Sigmoid colon (tissue), 6 donors: ENCODE measurements at regions not wholly inside any gene's neighbourhood (a gene's known extent, or its start where the extent isn't known, plus 50 kb on each side); places are given as distances from the start of the nearest gene placed in this dataset.

Experiments used
- DNase-seq: peaks from one replicate; pipeline ENCODE4 v3.0.0-alpha.2; 2019
- H3K27ac ChIP-seq, 4 donors: fragments of 200-600 bp; sonication (generic); one replicate each; pipeline ENCODE4 v1.5.1; 2016 to 2019; ENCODE audit warnings: mild to moderate bottlenecking in 1 of 4
- H3K27me3 ChIP-seq, 3 donors: fragments of 200-600 bp; sonication (generic); one replicate each; pipeline ENCODE4 v1.5.1; 2019; ENCODE audit warnings: mild to moderate bottlenecking in 1 of 3
- H3K36me3 ChIP-seq, 4 donors: fragments of 200-600 bp; sonication (generic); one replicate each; pipeline ENCODE4 v1.5.1; 2016 to 2019
- H3K4me1 ChIP-seq, 4 donors: fragments of 200-600 bp; sonication (generic); one replicate each; pipeline ENCODE4 v1.5.1; 2017 to 2019
- H3K4me3 ChIP-seq, 4 donors: fragments of 200-600 bp; sonication (generic); one replicate each; pipeline ENCODE4 v1.5.1; 2017 to 2019; ENCODE audit warnings: mild to moderate bottlenecking in 2 of 4, moderate library complexity in 1 of 4
- H3K9me3 ChIP-seq, 4 donors: fragments of 200-600 bp in 3 of 4; sonication (generic) in 3 of 4; one replicate each; pipeline versions ENCODE4 v1.5.1 to v1.6.1; 2013 to 2019
- EP300 ChIP-seq, 4 donors: sonication (generic); formaldehyde crosslinking; IDR thresholded peaks; one replicate each; pipeline ENCODE4 v1.6.1; 2017; ENCODE audit warnings: antibody characterized with exemption in 4 of 4
- POLR2A ChIP-seq, 2 donors: fragments of 450-650 bp; IDR thresholded peaks; one replicate each; pipeline ENCODE4 v1.6.1; 2016; ENCODE audit warnings: antibody characterized with exemption in 2 of 2, mild to moderate bottlenecking in 2 of 2, moderate library complexity in 2 of 2
- POLR2AphosphoS5 ChIP-seq, 4 donors: sonication (generic); formaldehyde crosslinking; IDR thresholded peaks; one replicate each; pipeline ENCODE4 v1.6.1; 2017; ENCODE audit warnings: antibody characterized with exemption in 4 of 4
- WGBS, 2 donors: extraction: QIAGEN DNeasy Blood & Tissue Kit; methylation state at CpG; one replicate each; pipeline ENCODE4 v1.1.7; 2013; 5-methylcytosine and 5-hydroxymethylcytosine counted together
- intact Hi-C: fragments of 100-400 bp; cut with DNase I; formaldehyde crosslinking; loops from one replicate; pipeline ENCODE4 v1.15.1; 2023
- TF ChIP-seq, protein P1 (sequence below), 4 experiments: fragments of 450-650 bp in 3 of 4; fragments of 200-600 bp in 1 of 4; IDR thresholded peaks; one replicate each; pipeline ENCODE4 v1.5.1; 2016 to 2019; ENCODE audit warnings: antibody characterized with exemption in 4 of 4, mild to moderate bottlenecking in 3 of 4, moderate library complexity in 2 of 4
- donor health status: healthy with polysubstance abuse.
- donor health status: healthy.

DNA sequence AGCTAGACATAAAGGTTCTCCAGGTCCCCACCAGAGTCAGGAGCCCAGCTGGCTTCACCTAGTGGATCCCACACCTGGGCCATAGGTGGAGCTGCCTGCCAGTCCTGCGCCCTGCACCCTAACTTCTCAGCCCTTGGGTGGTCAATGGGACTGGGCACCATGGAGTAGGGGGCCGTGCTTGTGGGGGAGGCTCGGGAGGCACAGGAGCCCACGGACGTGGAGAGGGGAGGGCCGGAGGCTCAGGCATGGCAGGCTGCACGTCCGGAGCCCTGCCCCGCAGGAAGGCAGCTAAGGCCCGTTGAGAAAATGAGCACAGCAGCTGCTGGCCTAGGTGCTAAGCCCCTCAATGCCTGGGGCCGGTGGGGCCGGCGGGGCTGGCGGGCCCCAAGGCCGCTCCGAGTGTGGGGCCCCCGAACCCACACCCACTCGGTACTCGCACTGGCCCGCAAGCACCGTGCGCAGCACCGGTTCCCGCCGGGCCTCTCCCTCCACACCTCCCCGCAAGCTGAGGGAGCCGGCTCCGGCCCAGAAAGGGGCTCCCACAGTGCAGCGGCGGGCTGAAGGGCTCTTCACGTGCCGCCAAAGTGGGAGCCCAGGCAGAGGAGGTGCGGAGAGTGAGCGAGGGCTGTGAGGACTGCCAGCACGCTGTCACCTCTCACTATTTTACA lies 291.1 kb downstream of the KLHL4 start:
- TF ChIP-seq POLR2A (IDR thresholded peaks at IDR 0.05) (no peak), POLR2AphosphoS5 (IDR thresholded peaks at IDR 0.05) (no peak), EP300 (IDR thresholded peaks at IDR 0.05) (no peak)
- TF ChIP-seq, protein P1, sequence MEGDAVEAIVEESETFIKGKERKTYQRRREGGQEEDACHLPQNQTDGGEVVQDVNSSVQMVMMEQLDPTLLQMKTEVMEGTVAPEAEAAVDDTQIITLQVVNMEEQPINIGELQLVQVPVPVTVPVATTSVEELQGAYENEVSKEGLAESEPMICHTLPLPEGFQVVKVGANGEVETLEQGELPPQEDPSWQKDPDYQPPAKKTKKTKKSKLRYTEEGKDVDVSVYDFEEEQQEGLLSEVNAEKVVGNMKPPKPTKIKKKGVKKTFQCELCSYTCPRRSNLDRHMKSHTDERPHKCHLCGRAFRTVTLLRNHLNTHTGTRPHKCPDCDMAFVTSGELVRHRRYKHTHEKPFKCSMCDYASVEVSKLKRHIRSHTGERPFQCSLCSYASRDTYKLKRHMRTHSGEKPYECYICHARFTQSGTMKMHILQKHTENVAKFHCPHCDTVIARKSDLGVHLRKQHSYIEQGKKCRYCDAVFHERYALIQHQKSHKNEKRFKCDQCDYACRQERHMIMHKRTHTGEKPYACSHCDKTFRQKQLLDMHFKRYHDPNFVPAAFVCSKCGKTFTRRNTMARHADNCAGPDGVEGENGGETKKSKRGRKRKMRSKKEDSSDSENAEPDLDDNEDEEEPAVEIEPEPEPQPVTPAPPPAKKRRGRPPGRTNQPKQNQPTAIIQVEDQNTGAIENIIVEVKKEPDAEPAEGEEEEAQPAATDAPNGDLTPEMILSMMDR (IDR thresholded peaks at IDR 0.05), result no peak
- Histone ChIP-seq H3K27me3 (no peaks in the 10 kb centered on the region), H3K4me3 (no peak overlapping the region), H3K36me3 (no peaks in the 10 kb centered on the region), H3K27ac (no peak overlapping the region), H3K9me3 (no peaks in the 10 kb centered on the region), H3K4me1 (no peaks in the 10 kb centered on the region)
- intact Hi-C loops, result no loop called here
- no peak for DNase-seq
- 92 to 96% methylated on average over 35 of the region's 35 CpGs for WGBS, 2 donors

DNA sequence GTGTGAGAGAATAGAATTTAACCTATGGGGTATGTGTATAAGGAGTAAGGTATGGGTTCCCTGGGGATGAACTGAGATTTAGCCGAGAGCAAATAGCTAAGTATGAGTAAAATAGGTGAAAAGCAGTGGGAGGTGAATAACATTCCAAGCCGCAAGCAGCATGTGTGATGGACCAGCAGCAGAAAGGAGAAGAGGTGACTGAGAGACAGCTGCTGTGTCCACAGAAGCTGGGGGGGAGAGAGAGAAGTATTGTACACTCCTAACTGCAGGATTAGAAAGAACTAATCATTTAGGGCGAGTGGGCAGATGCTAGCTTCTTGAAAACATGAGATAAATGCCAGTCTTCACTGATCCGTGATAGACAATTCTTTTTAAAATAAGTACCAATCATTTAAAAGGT lies 296.0 kb downstream of the KLHL4 start:
- intact Hi-C loops, result no loop called here
- 87 to 91% methylated on average over 4 of the region's 4 CpGs for WGBS, 2 donors
- no peak for DNase-seq
- TF ChIP-seq POLR2AphosphoS5 (IDR thresholded peaks at IDR 0.05) (no peak), EP300 (IDR thresholded peaks at IDR 0.05) (no peak), POLR2A (IDR thresholded peaks at IDR 0.05) (no peak)
- TF ChIP-seq, protein P1 (IDR thresholded peaks at IDR 0.05), result no peak
- H3K4me3 ChIP-seq, result no peak overlapping the region
- no peak overlapping the region for H3K27ac ChIP-seq
- H3K4me1 ChIP-seq, result no peaks in the 10 kb centered on the region
- H3K27me3 ChIP-seq, result no peaks in the 10 kb centered on the region
- H3K36me3 ChIP-seq, result no peaks in the 10 kb centered on the region
- H3K9me3 ChIP-seq, result no peaks in the 10 kb centered on the region

DNA sequence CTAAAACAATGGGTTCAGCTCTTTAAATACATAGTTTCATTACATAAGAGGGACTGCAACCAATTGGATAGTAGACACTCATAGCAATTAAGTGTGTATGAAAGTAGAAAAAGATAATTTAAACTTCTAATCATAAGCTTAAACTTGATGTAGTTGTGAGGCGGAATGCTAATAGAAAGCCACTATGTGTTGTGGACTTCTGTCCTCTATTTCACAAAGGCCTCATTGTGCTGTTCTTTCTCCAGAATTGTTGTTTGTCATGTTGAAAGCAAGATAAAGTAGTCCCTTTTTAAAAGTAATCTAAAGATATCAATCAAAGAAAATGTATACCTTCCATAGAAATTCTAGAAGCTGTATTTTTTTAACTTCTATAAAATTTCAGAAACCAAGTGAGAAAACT lies 329.4 kb downstream of the KLHL4 start:
- TF ChIP-seq EP300 (IDR thresholded peaks at IDR 0.05), result no peak
- TF ChIP-seq POLR2AphosphoS5 (IDR thresholded peaks at IDR 0.05), result no peak
- TF ChIP-seq, protein P1 (IDR thresholded peaks at IDR 0.05), result no peak
- TF ChIP-seq POLR2A (IDR thresholded peaks at IDR 0.05), result no peak
- Histone ChIP-seq H3K27ac (no peak overlapping the region), H3K27me3 (no peaks in the 10 kb centered on the region), H3K4me1 (no peaks in the 10 kb centered on the region), H3K9me3 (no peaks in the 10 kb centered on the region), H3K4me3 (no peak overlapping the region), H3K36me3 (no peaks in the 10 kb centered on the region)
- intact Hi-C loops, result no loop called here
- WGBS, 2 donors, result 58 to 89% methylated on average over 1 of the region's 1 CpG
- no peak for DNase-seq

DNA sequence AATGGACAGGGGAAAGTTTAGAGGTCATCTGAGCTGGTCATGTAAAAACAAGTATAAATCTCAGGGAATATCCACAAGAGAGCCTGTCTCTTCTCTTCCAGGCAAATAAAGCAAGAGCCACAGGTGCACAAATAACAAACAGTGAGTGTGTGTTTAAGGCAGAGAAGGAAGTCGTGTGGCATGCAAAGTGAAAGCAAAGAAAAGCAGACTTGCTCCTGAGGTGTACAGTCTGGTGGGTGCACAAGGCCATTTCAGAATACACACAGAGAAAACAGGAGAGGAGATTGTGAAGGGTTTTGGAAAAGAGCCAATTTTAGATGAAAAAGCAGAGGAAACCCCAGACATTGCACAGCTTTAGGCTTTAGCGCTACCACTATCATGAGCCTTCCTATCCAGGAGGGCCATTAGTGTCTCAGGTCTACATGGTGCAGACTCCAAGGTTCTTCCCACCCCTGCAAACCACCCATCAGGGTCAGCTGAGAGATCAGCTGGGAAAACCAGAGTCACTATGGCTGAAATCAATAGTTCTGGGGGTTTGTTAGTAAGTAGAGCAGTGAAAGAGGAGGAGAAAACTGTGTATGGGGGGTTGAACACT lies 355.8 kb downstream of the KLHL4 start:
- 9 to 43% methylated on average over 2 of the region's 2 CpGs for WGBS, 2 donors
- H3K27ac ChIP-seq, result no peak overlapping the region
- H3K27me3 ChIP-seq, result no peaks in the 10 kb centered on the region
- H3K9me3 ChIP-seq, result no peaks in the 10 kb centered on the region
- no peaks in the 10 kb centered on the region for H3K4me1 ChIP-seq
- no peaks in the 10 kb centered on the region for H3K36me3 ChIP-seq
- DNase-seq, result no peak
- no peak for TF ChIP-seq POLR2AphosphoS5 (IDR thresholded peaks at IDR 0.05)
- TF ChIP-seq POLR2A (IDR thresholded peaks at IDR 0.05), result no peak
- no peak for TF ChIP-seq EP300 (IDR thresholded peaks at IDR 0.05)
- intact Hi-C loops, result no loop called here
- H3K4me3 ChIP-seq, result no peak overlapping the region

DNA sequence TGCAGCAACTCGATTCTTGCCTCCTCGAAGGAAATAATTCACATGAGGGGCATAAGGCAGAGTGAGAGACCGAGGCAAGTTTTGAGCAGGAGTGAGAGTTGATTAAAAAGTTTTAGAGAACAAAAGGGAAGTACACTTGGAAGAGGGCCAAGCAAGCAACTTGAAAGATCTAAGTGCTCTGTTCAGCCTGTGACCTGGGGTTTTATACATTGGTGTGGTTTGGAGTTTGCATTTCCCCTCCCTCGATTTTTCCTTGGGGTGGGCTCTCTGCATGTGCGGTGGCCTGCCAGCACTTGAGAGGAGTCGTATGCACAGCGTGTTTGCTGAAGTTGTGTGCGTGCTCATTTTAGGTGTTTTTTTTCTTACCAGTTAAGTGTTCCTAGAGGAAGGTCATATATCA lies 356.4 kb downstream of the KLHL4 start:
- H3K27me3 ChIP-seq, result no peaks in the 10 kb centered on the region
- no peak overlapping the region for H3K27ac ChIP-seq
- no peaks in the 10 kb centered on the region for H3K9me3 ChIP-seq
- no peaks in the 10 kb centered on the region for H3K4me1 ChIP-seq
- intact Hi-C loops, result no loop called here
- no peak for TF ChIP-seq EP300 (IDR thresholded peaks at IDR 0.05)
- TF ChIP-seq, protein P1 (IDR thresholded peaks at IDR 0.05), result no peak
- TF ChIP-seq POLR2AphosphoS5 (IDR thresholded peaks at IDR 0.05), result no peak
- no peak for TF ChIP-seq POLR2A (IDR thresholded peaks at IDR 0.05)
- H3K36me3 ChIP-seq, result no peaks in the 10 kb centered on the region
- H3K4me3 ChIP-seq, result no peak overlapping the region
- DNase-seq, result no peak
- WGBS, 2 donors, result 33 to 64% methylated on average over 8 of the region's 8 CpGs
